RKO (cell line): ENCODE measurements at regions not wholly inside any gene's neighbourhood (a gene's known extent, or its start where the extent isn't known, plus 50 kb on each side); places are given as distances from the start of the nearest gene placed in this dataset.

Source experiments
- DNase-seq: peaks from one replicate; pipeline ENCODE4 v3.0.0-alpha.2; 2016; ENCODE audit warnings: low spot score

DNA sequence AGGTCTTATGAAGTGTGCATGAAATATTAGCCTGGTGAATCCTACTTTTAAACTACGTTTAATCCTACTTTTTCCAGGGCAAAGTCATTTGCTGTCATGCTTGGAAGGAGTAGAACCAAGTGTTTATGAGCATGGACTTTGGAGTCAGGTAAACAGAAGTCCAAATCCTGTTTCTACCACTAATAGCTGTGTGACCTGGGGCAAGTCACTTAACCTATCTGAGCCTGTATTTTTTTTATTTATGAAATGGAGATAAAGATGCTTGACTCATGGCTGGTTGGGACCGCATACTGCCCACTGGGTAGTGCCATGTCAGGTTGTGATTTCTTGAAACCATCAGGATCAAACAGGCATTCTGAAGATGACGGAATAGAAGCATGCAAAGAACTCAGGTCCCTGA, 249.6 kb downstream of the BAMBI start:
- DNase-seq, result no peak

- no peak for DNase-seq
These were observed 251.2 kb downstream of the BAMBI start for GRCh38 chr10:28928484-28928883.

GRCh38 chr10:28929942-28930341, 252.6 kb downstream of the BAMBI start:
- no peak for DNase-seq

- no peak for DNase-seq
These were observed 253.5 kb downstream of the BAMBI start for GRCh38 chr10:28930514-28931495.

GRCh38 chr10:28935061-28935460, 257.7 kb downstream of the BAMBI start:
- no peak for DNase-seq

DNA sequence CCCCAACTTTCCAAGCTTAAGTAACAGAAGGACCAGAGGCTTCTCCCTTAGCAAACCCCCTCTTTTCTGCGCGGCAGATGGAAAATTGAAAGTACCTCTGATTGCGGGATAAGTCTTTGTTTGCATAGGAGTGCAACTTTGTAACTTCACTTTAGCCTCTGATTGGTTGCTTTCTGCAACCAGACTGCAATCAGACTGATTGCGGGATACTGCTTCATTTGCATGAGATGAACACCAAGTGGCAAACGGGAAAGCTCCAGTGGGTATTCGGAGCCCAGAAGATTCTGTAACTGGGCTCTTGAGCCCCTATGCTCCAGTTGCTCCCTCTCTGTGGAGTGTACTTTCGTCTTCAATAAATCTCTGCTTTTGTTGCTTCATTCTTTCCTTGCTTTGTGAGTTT, 260.6 kb downstream of the BAMBI start:
- no peak for DNase-seq

DNA sequence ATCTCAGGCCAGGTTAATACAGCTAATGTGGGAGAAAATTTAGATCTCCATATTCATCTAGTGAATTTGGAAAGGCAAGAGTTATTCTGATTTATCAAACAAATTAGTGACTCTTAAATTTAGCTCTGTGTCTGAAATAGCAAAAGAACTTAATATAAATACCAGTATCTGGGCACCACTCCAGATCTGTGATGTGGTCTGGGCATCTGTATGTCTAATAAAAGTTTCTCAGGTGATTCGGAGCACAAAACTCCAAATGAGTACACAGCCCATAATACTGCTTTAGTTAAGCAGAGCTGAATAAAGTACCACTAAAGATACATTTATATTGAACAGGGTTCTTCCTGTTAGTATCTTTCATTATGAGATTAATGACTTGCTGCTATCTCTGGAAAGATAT, 261.4 kb downstream of the BAMBI start:
- no peak for DNase-seq

GRCh38 chr10:28939281-28940157, 262.2 kb downstream of the BAMBI start:
- no peak for DNase-seq

DNA sequence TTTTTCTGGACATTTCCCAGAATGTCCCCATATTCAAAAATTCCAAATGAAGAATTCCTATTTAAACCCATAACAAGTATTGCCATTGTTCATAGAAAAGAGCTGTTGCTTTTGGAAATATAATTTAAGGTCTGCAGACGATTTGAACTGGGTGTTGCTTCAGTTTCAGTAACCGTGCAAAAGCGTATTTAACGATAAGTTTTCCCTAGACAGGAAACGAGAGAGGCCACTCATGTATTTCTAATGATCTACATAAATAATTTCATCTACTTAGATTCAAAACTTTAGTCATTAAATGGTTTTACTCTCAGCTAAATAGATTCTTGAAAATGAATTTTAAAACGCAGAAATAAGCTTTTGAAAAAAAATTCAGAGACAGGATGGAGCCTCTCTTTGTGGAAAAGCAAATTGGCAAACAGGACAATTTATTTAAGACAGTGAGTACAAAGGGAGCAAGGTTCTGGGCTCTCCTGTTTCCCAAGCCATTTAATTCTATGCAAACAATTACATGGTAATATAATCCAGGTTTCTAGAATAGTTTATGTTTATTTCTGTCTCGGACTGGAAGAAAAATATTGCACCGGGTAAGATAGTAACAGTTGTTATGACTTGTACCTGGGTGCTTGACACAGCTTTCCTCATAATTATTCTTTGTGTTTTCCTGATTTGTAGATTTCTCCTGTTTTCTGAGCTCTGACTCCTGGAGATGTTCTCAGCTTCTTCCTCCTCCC, 263.0 kb downstream of the BAMBI start:
- DNase-seq, result no peak

DNA sequence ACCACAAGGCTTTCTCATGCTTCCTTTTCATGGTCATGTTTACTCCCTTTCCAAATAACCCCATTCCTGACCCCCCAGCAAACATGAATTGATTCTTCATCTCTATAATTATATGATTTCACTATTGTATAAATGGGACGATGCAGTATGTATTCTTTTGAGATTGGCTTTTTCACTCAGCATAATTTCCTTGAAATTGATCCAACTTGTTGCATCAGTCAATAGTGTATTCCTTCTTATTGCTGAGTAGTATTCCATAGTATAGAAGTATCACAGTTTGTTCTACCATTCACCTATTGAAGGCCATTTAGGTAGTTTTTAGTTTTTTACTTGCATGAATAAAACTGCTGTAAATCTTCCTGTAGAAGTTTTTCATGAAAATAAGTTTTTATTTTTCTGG, 264.7 kb downstream of the BAMBI start:
- no peak for DNase-seq

DNA sequence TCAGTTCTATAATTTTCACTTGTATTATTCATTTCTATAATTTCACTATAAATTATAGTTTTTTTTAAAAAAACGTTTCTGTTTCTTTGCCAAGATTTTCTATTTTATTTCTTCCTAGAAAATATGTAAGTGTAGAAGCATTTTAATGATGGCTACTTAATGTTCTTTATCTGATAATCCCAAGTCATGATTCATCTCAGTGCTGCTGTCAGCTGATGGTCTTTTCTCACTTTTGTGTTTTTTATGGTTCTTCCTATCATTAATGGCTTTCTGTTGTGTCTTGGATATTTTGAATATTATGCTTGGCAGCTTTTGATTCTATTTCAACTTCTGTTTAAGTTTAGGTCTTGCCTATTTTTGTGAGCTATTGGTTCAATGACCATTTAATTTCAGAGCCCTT, 268.6 kb downstream of the BAMBI start:
- DNase-seq, result no peak

DNA sequence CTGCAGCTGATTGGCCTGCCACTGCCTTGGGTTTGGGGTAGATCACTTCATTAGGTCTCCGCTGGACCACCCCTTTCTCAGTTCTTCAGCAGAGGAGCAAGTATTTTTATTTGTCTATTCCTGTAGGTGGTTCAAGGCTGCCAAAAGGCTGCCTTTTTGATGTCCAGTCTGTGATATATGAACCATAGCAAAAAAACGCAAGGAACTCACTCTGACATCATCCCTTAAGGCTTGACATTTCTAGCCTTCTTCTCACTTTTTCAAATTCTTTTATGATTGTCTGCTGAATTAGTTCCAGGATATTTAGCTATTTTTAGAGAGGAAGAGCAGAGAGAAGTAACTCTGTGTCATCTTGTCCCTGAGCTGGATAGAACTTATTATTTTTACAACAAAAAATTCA, 269.2 kb downstream of the BAMBI start:
- DNase-seq, result peak; percentile 15

GRCh38 chr10:28947171-28947570, 269.9 kb downstream of the BAMBI start:
- no peak for DNase-seq

- DNase-seq, result no peak
These were observed 270.7 kb downstream of the BAMBI start for GRCh38 chr10:28948046-28948445.

DNA sequence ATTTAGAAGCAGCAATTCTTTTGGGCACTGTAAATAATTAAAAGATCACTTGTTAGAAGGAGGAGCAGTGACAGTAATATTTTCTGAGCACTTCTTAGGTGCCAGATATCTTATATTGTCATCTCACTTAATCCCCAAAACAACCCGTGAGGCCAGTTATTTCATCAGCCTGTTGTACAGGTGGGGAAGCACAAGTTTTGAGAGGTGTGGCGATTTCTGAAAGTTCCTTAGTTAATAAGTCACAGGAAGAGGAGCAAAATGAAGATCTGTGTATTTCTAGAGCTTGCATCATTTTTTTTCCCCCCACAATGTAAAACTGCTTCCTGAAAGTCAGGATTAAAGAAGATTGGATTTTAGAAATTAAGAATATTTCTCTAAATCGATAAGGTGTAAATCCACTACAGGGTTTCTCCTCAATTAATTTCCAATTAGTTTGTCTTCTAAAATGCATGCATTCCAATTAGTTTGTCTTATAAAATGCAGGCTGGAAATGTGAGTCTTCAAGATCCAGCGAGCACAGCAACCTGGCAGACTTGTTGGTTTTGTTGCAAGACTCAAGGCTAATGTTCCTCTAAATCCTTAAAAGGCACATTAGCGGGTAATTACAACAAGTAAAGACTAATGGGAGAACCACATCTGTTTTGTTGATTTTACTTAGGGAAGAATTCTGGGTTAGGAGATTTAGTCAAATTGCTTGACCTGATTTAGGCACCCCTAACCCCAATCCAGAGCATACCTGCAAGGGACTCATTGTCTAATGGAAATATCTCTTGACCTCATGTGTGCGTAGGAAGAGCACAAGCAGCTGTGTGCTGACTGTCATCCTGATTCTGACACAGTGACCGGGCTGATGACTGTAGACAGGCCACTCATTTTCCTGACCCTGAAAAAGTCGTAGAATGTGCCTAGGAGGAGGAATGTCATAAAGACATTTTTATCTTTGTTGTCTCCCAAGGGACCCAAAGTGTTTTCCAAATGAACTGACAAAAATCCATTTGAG, 272.0 kb downstream of the BAMBI start:
- DNase-seq, result no peak

GRCh38 chr10:28951484-28951883, 274.2 kb downstream of the BAMBI start:
- DNase-seq, result no peak

DNA sequence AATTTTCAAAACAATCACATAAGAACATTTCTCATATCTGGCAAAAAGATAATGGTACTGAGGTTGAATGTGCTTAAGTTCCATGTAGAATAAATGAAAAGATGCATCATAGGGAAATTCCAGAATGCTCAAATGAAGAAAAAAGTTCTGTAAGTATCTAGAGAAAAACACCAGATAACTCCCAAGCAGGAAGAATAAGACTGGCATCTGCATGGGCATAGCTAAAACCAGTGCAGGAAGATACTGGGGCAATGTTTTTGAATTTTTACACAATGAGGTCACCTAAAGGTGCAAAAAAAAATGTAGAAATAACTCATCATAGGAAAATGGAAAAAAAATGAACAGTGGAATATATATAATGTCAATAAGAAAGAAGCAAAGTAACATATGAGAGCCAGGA, 275.2 kb downstream of the BAMBI start:
- DNase-seq, result no peak

- no peak for DNase-seq
These were observed 276.9 kb downstream of the BAMBI start for GRCh38 chr10:28954211-28954610.

GRCh38 chr10:28958468-28958867, 281.1 kb downstream of the BAMBI start:
- DNase-seq, result no peak

DNA sequence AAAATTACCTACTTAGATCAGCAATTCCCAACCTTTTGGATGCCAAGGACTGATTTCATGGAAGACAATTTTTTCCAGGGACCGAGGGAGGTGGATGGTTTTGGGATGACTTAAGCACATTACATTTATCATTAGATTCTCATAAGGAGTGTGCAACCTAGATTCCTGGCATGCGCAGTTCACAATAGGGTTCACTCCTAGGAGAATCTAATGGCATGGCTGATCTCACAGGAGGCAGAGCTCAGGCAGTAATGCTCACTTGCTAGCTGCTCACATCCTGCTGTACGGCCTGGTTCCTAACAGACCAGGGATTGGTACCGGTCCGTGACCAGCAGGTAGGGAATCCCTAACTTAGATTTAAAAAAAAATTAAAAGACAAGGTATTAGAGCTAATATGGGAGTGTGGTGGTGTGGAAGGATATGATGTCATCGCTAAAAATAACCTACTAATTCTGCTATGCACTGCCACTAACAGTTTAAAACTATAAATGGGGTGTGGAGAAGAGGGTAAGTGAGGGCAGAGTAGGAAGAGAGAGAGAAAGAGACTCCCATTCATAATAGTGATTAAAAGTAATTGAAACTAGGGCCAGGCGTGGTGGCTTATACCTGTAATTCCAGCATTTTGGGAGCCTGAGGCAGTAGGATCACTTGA, 282.7 kb downstream of the BAMBI start:
- no peak for DNase-seq
